CD4-positive, alpha-beta T cell treated with Interleukin-17A for 4 hours (primary cell): ENCODE measurements at regions not wholly inside any gene's neighbourhood (a gene's known extent, or its start where the extent isn't known, plus 50 kb on each side); places are given as distances from the start of the nearest gene placed in this dataset.

Experiments used
- DNase-seq: peaks from one replicate; pipeline ENCODE4 v3.0.0-alpha.2; 2020; ENCODE audit warnings: mixed read lengths

DNA sequence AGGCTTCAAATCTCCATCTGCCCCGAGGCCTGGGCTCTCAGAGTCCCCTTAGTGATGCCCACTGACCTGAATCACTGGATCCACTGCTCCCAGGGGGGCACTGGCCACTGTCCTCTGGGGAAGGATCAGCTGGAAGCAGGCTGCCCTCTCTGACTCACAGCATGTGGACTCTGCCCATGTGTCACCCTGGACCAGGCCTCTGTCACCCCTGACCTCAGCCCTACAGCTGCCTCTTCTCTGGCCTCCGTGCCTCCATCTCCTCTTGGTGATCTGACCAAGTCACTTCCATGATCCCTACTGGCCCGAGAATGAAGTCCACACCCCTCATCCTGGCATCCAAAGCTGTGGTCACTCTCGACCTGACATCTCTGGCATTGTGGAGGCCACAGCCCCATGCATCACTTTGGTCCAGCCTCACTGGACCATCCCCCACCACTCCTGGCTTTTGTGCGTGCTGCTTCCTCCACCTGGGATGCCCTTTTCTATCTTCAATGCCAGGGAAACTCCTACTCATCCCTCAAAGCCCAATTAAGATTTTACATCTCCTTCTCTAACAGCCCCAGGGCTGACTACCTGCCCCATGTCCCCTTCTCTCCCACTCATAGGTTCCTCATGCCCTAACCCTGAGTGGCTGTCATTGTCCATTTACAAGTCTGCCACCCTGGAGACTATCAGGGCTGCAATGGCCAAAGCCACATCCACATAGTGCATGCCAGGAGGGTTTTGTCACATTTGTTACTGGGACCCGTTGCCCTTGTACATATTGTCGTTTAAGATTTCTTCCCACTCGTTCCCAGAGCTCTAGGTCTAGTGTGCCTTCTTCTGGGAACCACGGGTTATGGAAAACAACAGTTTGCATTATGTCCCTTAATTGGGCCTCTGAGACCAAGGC is 685.0 kb downstream of the MATN1 start:
- DNase-seq, result no peak

DNA sequence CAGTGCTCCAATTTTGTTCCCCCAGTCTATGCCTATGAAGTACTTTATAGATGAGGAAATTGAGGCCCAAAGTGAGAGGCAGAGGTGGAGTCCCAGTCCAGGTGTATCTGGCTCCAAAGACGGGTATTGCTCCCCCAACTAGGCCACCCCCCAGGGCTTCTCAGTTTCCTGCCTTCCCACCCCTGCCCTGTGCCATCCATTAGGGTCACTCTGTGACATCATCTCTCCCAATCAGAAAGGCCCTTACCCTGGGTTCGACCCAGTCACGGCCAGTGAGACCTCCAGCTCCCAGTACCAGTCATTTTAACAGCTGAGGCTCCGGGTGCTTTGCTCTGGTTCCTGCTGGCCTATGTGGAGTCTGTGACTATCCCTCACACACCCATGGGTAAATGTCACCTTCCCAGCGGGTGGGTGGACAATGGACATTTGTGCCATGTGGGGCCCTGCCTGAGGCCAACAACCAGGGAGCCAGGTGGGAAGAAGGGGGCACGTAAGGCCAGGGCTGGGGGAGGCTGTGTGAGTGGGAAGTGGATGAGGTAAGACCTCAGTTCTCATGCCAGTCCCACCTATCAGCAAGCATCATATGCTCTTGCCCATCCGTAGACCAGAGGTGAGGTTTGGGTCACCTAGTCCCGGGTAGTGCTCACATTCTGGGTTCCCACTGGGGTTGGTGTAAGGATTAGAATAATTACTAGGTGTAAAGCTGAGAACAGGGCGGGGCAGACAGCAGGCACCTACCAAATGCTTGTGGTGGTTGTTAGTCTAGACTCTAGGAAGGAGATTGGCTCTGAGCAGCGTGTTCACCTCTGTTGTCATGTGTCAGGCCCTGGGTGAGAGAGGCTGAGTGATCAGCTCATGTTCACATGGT is 685.9 kb downstream of the MATN1 start:
- no peak for DNase-seq

DNA sequence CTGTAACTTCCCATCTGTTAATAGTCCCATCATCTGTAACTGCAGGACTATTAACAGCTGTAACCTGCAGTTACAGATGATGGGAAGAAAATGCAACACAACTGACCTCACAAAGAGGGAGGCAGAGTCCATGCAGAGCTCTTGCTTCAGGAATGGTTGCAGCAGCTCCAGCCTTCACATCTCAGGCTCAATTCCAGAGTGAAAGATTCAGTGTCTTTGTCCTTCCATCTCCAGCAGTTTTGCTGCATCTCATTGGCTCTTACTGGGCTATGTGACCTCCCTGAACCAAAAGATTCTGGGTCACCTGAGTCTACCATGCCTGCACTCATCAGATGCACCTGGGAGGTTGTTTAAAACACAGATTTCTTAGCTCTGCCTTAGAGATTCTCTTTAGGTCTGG is 686.7 kb downstream of the MATN1 start:
- no peak for DNase-seq

DNA sequence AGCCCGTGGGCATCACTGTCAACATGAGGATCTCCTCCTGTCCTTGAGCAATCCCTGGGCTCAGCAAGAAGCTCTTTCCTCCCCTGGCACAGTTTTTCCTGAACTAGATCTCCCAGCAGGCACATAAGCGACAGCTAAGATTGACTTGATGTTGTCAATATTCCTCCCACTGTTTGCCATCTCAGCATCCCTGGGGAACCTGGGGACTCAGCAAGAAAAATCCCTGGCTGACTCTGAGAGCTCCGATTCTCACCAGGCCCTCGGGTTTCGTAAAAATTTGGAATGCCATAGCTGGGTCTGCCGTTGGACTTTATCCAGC is 687.2 kb downstream of the MATN1 start:
- no peak for DNase-seq

DNA sequence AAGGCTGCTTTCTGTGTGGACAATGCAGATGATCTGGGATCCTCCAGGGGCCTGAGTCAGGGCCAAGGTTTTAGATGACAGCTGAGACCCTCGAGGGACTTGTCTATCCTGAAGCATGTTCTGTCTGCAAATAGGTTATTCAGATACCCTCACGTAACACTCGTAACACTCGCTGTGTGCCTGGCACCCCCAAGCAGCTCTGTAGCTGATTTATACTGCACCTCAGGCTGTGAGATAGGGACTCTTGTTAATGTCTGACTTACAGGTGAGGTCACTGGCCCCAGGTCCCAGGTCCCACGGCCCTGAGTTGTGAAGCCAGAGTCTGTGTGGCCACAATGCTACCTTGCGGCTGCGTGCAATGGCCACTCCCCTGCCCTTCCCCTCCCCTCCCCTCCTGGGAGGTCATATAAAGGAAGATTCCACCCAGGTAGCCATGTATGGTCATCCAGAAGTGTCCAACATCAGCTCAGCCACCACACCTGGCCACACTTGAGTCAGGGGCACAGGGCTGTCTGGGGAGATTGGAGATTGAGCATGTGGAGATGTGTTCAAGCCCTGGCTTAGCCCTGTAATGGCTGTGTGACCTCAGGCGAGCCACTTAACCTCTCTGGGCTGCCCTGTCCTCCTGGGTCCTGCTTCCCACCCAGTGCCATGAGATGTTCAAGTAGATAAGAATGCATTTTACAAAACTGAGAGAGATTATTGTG is 687.7 kb downstream of the MATN1 start:
- DNase-seq, result no peak

DNA sequence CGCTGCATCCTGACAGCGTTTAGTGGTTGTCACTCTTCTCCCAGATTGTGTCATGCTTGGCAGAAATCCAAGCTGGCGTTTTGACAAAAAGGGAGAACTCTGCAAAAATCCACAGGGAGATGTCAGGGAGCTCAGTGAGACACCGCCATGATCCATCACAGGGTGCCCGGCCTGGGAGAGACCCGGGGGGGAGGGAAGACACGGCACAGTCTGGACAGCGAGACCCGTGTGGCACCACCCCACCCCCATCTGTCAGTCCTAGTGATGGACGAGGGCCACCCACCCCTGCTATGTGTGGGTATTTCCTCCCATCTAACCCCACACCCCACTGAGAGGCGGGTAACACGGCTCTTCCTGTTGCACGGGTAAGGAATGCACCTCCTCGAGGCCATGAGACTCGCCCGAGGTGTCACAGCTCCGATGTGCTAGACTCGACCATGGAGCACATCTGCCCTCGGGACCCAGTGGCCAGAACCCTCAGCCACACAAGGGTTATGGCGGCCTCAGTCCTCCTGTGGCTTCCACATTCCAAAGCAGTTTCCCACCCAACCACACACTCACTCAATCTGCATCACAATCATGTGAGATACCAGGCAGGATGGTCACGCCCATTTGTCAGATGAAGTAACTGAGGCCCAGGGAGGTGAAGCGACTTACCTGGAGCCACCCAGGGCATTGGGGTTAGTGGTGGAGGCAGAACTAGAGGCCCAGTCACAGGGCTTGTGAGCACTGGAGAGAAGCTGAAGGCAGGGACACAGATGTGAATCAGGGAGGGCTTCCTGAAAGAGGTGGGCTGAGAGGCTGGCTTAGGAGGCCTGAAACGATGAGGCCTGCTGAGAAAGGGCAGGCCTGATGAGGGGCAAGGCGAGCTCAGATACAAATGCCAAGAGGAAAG is 688.5 kb downstream of the MATN1 start:
- no peak for DNase-seq

DNA sequence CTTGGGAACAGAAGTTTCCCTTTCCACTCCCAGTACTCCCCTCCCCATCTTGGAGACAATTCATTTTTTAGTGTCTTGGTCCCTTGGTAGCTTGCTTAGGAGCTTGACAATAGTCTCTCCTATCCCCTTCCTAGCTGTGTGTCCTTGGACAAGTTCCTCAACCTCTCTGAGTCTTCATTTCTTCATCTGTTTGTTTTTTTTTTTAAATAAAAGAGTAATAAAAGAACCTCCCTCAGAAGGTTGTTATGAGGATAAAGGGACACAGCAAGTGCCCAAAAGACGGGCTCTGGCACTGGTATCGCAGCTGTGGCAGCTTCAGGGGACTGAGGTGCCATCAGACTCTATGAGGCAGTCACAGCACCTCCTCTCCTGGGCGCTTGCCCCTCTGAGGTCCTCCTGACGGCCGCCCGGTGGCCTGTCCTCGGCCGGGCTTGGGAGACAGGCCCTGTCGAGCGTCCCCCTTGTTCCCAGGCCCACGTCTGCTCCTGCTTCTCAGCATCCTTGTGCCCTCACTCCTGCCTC is 689.2 kb downstream of the MATN1 start:
- DNase-seq, result no peak

DNA sequence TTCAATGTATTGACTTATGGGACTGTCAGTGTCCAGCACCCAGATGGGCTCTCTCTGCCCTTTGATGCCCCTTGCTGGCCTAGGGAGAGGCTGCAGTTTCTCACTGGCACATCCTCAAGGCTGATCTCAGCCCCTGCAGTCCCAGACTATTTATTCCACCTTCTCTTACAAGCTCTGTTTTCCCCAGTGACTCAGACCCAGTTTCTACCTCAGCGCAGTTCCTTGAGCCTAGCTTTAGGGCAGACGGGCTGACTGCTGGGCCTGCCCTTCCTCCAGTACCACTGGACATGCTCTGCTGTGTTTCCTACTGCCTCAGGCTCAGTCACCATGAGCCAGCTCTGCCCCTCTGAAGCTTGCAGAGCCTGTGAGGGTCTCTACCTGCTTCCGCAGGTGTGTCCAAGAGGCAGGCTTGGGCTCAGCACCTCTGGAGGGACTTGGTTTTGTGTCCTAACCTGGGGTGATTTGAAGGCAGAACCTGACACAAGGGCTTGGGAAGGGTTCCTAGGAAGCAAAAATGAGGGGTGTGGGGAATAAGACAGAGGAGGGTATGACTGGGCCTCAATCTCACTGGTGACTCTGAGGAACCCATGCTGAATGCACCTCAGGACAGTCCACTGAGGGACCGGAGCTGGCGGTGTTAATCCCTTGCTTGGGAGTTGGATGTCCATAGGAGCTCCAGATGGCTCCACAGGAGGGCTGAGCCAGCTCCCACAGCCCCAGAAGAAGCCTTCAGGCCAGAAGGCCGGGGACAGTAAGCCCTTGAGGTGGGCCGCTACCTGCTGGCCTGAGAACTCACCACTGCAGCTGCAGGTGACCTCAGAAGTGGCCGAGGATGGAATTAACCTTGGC is 689.9 kb downstream of the MATN1 start:
- DNase-seq, result no peak

DNA sequence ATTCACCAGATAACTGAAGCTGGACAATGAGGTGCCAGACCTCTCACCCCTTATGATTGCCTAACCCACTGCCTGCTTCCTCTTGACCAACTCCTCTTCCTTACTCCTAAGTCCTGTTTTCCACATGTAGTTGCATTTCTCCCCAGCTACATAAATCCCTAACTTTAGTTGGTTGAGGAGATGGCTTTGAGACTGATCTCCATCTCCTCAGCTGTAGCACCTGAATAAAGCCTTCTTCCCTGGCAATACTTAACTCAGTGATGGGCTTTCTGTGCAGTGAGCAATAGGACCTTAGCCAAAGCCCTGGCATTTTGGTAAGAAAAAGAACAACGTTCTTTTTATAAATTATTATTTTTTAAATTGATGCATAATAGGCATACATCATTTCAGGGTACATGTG is 691.1 kb downstream of the MATN1 start:
- no peak for DNase-seq

DNA sequence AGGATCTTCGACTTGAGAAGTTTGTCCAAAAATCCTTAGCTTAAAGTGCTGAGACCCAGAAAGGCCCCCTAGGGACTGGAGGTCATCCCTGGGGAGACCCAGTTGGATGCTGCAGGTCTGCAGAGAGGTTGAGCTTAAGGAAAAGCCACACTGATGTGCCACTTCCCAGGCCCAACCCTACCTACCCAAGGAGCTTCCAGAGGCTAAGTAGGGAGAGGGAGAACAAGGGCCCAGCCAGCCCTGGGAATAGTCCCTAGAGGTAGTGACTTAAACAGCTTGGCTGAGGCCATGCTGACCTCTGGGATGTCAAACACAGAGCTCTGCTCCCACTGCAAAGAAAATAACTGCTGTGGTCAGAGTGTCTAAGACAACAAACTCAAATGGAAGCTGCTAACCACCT is 693.7 kb downstream of the MATN1 start:
- no peak for DNase-seq

DNA sequence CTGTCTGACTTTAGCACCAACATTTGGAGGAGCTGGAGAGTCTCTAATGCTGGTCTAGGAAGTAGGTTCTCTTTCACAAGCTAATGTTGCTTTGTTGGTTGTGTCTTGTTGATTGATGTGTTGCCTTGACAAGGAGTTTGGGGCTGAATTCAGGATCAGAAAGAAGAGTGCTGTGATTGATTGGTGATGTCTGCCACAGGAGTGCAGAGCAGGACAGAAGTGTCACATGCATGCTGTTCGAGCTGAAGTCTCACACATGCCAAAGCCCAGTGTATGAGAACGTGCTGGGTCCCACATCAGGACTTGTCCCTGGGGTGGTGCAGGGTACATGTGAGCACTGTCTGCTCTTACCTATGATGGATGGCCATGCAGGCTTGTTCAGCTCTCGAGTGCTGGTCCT is 694.4 kb downstream of the MATN1 start:
- DNase-seq, result no peak

DNA sequence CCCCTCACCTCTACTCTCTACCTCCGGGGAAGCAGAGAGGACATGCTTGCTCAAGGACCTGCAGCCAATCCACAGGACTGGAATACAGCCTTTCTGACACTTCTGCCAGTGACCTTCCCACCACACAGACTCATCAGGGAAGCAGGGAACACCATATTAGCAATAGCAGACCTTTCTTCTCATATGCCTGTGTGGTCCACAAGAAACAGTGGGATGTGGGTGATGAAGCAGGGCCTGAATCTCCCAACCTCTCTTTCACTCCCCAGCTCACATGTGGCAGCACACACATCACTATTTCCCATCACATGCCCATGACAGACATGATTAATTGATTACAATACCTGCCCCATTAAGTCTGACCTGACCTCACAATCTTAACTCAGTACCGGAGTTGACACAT is 695.1 kb downstream of the MATN1 start:
- DNase-seq, result no peak

DNA sequence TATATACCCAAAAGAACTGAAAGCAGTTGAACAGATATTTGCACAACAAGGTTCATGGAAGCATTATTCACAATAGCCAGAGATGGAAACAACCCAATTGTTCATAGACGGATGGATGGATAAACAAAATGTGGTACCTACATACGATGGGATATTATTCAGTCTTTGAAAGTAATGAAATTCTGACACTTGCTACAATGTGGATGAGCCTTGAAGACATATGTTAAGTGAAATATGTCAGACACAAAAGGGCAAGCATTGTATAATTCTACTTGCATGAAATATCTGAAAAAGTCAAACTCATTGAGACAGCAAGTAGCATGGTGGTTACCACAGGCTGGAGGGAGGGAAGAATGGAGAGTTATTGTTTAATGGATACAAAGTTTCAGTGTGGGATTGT is 696.1 kb downstream of the MATN1 start:
- no peak for DNase-seq

DNA sequence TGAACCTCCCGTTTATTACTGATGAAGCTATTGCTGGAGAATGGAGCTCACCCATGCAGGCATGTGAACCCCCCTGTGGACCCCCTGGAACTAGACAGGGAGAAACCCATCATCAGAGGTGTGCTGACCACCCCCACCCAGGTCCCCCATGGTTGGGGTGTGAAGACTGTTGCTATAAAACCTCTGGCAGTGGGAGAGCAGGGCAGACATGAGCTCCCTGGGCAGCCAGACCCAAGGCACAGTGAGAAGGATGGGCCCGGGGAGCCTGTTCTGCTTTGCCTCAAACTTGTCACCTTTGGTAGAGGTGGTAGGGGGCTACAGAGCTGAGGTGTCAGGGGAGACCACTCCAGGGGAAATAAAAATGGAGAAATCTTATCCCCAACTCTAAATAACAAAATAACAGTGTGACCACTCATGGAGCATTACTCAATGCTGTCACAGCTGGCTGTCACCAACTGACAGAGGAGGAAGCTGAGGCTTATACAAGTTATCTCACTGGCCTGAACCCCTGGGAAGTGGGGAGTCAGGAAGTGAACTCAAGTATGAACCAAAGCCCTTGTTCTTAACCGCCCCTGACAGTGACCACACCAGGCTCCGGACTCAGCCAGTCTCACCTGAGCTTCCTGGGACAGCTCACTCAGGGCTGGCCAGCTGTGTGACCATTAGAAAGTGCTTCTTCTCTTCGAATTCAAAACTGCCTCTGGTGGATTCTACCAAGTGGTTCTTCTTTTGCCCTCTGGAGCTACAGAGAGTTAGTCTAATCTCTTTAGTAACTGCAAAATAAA is 698.8 kb downstream of the MATN1 start:
- DNase-seq, result no peak

DNA sequence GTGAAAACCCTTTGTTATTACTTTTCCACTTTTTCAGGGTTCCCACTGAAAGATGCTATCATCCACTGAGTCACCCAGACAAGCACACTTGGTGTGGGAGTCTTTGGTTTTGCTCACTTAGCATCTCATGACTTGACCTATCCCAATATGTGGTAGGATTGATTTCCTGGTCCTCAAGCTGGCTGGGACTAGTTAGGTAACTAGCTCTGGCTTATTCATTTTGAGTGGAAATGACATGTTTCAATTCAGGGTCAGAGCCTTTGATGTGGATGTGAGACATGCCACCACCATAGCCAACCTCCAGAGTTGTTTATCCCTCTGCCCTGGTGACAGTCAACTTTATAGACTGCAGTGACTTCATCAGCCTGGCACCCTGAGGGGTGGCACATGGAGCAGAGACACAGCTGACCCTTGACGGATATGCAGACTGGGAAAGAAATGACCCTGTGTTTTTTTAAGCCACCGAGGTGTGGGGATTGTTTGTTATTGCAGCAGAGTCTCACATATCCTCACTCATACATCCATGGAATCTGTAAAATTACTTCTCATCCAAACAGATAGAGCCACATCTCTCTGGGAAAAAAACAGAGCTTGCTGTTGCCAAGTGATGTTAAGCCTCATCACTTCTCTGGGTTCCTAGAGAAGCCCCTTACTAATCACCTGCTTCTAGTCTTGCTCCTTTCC is 699.9 kb downstream of the MATN1 start:
- no peak for DNase-seq

DNA sequence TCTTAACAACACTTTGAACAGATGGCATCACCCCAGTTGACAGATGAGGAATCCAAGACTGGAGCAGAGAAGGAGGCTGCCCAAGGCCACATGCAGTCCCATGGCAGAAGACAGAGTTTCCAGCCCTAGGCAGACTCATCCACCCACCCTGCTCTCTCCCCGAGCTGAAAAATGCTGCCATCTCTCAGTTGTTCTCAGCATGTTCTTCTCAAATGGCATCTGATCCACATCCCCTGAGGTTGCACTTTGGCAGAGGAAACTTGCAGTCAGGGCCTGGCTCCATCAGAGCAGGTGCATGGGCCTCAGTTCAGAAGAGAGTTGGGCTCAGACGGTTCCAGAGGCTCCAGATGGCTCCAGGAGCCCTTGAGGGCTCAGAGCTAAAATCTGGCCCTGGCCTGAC is 709.4 kb downstream of the MATN1 start:
- no peak for DNase-seq

DNA sequence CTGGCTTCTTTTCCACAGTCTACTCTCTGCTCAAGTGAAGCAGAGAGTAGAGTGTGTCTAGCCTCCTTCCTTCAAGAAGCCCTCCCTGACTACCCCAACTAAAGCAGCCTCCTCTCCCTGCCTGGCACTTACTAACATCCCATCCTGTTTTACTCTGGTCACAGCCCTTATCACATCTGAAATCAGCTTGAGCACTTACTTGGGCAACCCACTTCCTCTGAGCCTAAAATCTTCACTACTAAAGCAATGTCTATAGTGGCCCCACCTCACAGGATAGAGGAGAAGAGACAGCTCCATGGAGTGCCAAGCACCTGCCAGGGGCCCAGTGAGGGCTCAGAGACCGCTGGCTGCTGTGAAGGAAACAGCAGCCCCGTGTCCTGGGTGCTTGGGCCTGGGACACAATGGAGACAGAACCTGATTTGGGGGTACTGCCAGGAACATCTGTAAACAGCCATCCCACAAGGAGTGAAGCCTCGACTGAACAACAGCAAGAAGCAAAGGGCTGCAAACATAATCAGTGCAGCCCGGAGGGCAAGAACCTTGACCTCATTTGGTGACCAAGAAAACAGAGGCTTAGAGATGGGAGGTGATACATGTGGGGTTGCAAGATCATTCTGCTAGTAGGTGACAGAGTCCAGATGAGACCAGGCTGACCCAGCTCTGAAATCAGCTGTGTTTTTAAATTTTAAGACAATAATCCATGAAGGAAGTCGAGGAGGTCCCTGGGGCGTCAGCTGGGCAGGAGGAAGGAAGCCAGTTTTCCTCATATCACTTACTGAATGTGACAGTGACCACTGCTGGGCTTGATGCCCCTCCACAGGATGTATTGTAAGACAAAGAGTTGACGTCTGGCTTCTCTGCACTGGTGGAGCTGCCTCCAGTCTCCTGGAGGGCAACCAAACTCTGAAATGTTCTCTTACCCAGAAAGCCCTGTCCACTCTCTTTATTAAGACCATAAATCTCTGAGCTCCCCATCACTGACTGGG is 710.6 kb downstream of the MATN1 start:
- DNase-seq, result no peak

DNA sequence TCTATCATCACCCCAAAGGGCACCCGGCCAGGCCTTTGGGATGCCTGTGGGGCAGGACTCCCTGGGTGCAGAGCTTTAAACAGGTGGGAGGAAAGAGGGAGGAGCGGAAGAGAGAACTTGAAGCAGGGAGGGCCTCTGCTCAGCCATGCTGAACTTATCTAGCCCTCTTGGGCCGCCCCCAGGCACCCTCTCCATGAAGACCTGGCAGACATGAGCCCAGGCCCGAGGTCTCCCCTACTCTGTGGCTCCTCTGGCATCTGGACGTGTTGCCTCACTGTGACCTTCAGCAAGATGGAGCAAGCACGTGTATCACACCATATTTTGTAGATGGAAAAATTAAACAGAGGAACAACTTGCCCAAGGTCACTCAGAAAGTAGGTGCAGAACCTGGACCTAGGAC is 711.4 kb downstream of the MATN1 start:
- DNase-seq, result no peak
